ENCODE measurements at regions not wholly inside any gene's neighbourhood (a gene's known extent, or its start where the extent isn't known, plus 50 kb on each side); places are given as distances from the start of the nearest gene placed in this dataset.

DNA sequence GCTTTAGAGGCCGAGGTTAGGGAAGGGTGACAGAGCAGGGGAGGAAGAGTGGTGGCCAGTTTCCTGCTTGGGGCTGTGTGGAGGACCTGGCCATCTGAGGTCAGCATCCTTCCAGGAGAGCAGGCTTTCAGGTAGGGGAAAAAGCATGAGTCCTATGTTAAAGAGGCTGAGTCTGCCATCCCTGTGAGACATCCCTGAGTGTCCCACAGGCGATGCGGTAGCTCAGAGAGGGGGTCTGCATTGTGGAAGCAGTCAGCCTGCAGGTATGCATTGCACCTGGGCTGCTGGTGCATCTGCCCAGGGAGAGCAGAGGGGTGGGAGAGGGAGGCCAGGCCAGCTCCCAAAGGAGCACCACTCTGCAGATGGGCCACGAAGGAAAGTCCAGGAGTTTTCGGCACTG lies 282.1 kb upstream of the ZNF32 start:
- H3K27ac ChIP-seq (ENCODE audit: control insufficient read depth, insufficient read depth, low read length): no peak overlapping the region
- dilution Hi-C loops (cut with MboI; ENCODE audit: extremely low pct_ligation_motif_present, low sequenced_read_pairs): no loop called here
- no peaks in the 10 kb centered on the region for H3K9me1 ChIP-seq (ENCODE audit: control insufficient read depth, extremely low read depth, insufficient read depth, low read length)
- no peaks in the 10 kb centered on the region for H3K27me3 ChIP-seq (ENCODE audit: control insufficient read depth, extremely low read depth, insufficient read depth, low read length)
- no peak for FAIRE-seq
- H3K9ac ChIP-seq (ENCODE audit: control insufficient read depth, extremely low read depth, insufficient read depth, low read length): no peak overlapping the region
- no peaks in the 10 kb centered on the region for H3K79me2 ChIP-seq (ENCODE audit: control insufficient read depth, insufficient read depth, low read length)
- TF ChIP-seq CTCF (optimal IDR thresholded peaks at IDR 0.05 in 1 of 3, IDR thresholded peaks at IDR 0.05 in 1 of 3, conservative IDR thresholded peaks at IDR 0.05 in 1 of 3; ENCODE audit: extremely low read depth in 1 of 3, insufficient read depth in 2 of 3, low read length in 3 of 3): no peak
- TF ChIP-seq EZH2 (IDR thresholded peaks at IDR 0.05; ENCODE audit: low read length): no peak
- no peaks in the 10 kb centered on the region for H3K36me3 ChIP-seq (ENCODE audit: control insufficient read depth in 2 of 2, extremely low read depth in 1 of 2, insufficient read depth in 2 of 2, low read length in 2 of 2)
- no peaks in the 10 kb centered on the region for H3K9me3 ChIP-seq (ENCODE audit: control insufficient read depth, low read depth, low read length)
- no peak overlapping the region for H3K4me2 ChIP-seq (ENCODE audit: control insufficient read depth, extremely low read depth, insufficient read depth, low read depth, low read length)
- no peaks in the 10 kb centered on the region for H3K4me1 ChIP-seq (ENCODE audit: control insufficient read depth, extremely low read depth, insufficient read depth, low read length)
- H4K20me1 ChIP-seq (ENCODE audit: control insufficient read depth, extremely low read depth, insufficient read depth, low read length): no peaks in the 10 kb centered on the region
- H3K4me3 ChIP-seq (ENCODE audit: control insufficient read depth in 2 of 3, extremely low read depth in 1 of 3, insufficient read depth in 2 of 3, low read depth in 1 of 3, low read length in 3 of 3): no peak overlapping the region
- no peak overlapping the region for H2AFZ ChIP-seq (ENCODE audit: control insufficient read depth, low read length)
- DNase-seq (ENCODE audit: low read depth, low spot score): no peak

DNA sequence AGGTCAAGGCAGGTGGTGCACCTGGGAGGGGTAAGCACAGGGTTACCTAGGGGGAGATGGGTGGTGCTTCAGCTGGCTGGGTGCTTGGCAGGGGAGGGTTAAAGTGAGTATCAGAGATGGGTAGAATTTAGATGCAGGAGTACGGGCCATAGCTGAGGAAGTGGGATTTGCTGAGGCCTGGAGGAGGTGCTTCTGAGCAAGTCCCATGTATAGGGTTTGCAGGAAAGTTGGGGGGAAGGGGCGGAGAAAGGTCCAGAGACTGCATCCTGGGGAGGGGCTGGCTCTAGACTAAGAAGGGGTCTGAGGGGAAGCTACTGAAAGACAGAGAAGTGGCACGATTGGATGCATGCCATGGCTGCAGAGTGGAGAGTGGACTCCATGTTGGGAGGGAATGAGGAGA lies 281.6 kb upstream of the ZNF32 start:
- no peaks in the 10 kb centered on the region for H3K4me1 ChIP-seq (ENCODE audit: control insufficient read depth, extremely low read depth, insufficient read depth, low read length)
- no peak for DNase-seq (ENCODE audit: low read depth, low spot score)
- H3K9me3 ChIP-seq (ENCODE audit: control insufficient read depth, low read depth, low read length): no peaks in the 10 kb centered on the region
- TF ChIP-seq EZH2 (IDR thresholded peaks at IDR 0.05; ENCODE audit: low read length) (no peak), CTCF (optimal IDR thresholded peaks at IDR 0.05 in 1 of 3, IDR thresholded peaks at IDR 0.05 in 1 of 3, conservative IDR thresholded peaks at IDR 0.05 in 1 of 3; ENCODE audit: extremely low read depth in 1 of 3, insufficient read depth in 2 of 3, low read length in 3 of 3) (no peak)
- no peaks in the 10 kb centered on the region for H3K79me2 ChIP-seq (ENCODE audit: control insufficient read depth, insufficient read depth, low read length)
- no peaks in the 10 kb centered on the region for H3K27me3 ChIP-seq (ENCODE audit: control insufficient read depth, extremely low read depth, insufficient read depth, low read length)
- H3K4me3 ChIP-seq (ENCODE audit: control insufficient read depth in 2 of 3, extremely low read depth in 1 of 3, insufficient read depth in 2 of 3, low read depth in 1 of 3, low read length in 3 of 3): no peak overlapping the region
- H3K9me1 ChIP-seq (ENCODE audit: control insufficient read depth, extremely low read depth, insufficient read depth, low read length): no peaks in the 10 kb centered on the region
- H2AFZ ChIP-seq (ENCODE audit: control insufficient read depth, low read length): no peak overlapping the region
- no peak overlapping the region for H3K9ac ChIP-seq (ENCODE audit: control insufficient read depth, extremely low read depth, insufficient read depth, low read length)
- H3K4me2 ChIP-seq (ENCODE audit: control insufficient read depth, extremely low read depth, insufficient read depth, low read depth, low read length): no peak overlapping the region
- no peaks in the 10 kb centered on the region for H3K36me3 ChIP-seq (ENCODE audit: control insufficient read depth in 2 of 2, extremely low read depth in 1 of 2, insufficient read depth in 2 of 2, low read length in 2 of 2)
- no peak for FAIRE-seq
- dilution Hi-C loops (cut with MboI; ENCODE audit: extremely low pct_ligation_motif_present, low sequenced_read_pairs): no loop called here
- H3K27ac ChIP-seq (ENCODE audit: control insufficient read depth, insufficient read depth, low read length): no peak overlapping the region
- no peaks in the 10 kb centered on the region for H4K20me1 ChIP-seq (ENCODE audit: control insufficient read depth, extremely low read depth, insufficient read depth, low read length)
